Keratinocyte (primary cell): ENCODE measurements at regions not wholly inside any gene's neighbourhood (a gene's known extent, or its start where the extent isn't known, plus 50 kb on each side); places are given as distances from the start of the nearest gene placed in this dataset.

Experiments used
- EZH2 ChIP-seq: IDR thresholded peaks from one replicate; pipeline ENCODE4 v1.6.1; 2012; ENCODE audit warnings: inconsistent platforms, mild to moderate bottlenecking, low read length, moderate library complexity
- TF ChIP-seq, protein P1 (sequence below), 3 experiments: IDR thresholded peaks in 1 of 3; conservative IDR thresholded peaks in 1 of 3; optimal IDR thresholded peaks in 1 of 3; 2 replicates in 2 of 3; 3 replicates in 1 of 3; pipeline versions ENCODE3 to v1.5.1; 2011; ENCODE audit warnings: low read length in 3 of 3, mild to moderate bottlenecking in 3 of 3, moderate library complexity in 2 of 3, control low read depth in 1 of 3, inconsistent platforms in 1 of 3; ENCODE audit not compliant: insufficient read depth in 2 of 3; ENCODE audit errors: extremely low read depth in 1 of 3

GRCh38 chr9:129386812-129387177, 208.7 kb upstream of the IER5L start:
- TF ChIP-seq, protein P1, sequence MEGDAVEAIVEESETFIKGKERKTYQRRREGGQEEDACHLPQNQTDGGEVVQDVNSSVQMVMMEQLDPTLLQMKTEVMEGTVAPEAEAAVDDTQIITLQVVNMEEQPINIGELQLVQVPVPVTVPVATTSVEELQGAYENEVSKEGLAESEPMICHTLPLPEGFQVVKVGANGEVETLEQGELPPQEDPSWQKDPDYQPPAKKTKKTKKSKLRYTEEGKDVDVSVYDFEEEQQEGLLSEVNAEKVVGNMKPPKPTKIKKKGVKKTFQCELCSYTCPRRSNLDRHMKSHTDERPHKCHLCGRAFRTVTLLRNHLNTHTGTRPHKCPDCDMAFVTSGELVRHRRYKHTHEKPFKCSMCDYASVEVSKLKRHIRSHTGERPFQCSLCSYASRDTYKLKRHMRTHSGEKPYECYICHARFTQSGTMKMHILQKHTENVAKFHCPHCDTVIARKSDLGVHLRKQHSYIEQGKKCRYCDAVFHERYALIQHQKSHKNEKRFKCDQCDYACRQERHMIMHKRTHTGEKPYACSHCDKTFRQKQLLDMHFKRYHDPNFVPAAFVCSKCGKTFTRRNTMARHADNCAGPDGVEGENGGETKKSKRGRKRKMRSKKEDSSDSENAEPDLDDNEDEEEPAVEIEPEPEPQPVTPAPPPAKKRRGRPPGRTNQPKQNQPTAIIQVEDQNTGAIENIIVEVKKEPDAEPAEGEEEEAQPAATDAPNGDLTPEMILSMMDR (optimal IDR thresholded peaks at IDR 0.05 in 1 of 3, IDR thresholded peaks at IDR 0.05 in 1 of 3, conservative IDR thresholded peaks at IDR 0.05 in 1 of 3; ENCODE audit: extremely low read depth in 1 of 3, insufficient read depth in 2 of 3, low read length in 3 of 3) = no peak
- TF ChIP-seq EZH2 = no peak
